Suprapubic skin (tissue), 3 donors: ENCODE measurements at regions not wholly inside any gene's neighbourhood (a gene's known extent, or its start where the extent isn't known, plus 50 kb on each side); places are given as distances from the start of the nearest gene placed in this dataset.

Source experiments
- POLR2A ChIP-seq, 2 donors: fragments of 450-650 bp; IDR thresholded peaks; one replicate each; pipeline ENCODE4 v1.6.1; 2017; ENCODE audit warnings: antibody characterized with exemption in 2 of 2, mild to moderate bottlenecking in 2 of 2, moderate library complexity in 2 of 2
- TF ChIP-seq, protein P1 (sequence below), 2 donors: fragments of 200-600 bp in 1 of 2; fragments of 450-650 bp in 1 of 2; sonication (generic) in 1 of 2; IDR thresholded peaks; one replicate each; pipeline ENCODE4 v1.5.1; 2016 to 2019; ENCODE audit warnings: antibody characterized with exemption in 2 of 2, mild to moderate bottlenecking in 1 of 2, moderate library complexity in 1 of 2

DNA sequence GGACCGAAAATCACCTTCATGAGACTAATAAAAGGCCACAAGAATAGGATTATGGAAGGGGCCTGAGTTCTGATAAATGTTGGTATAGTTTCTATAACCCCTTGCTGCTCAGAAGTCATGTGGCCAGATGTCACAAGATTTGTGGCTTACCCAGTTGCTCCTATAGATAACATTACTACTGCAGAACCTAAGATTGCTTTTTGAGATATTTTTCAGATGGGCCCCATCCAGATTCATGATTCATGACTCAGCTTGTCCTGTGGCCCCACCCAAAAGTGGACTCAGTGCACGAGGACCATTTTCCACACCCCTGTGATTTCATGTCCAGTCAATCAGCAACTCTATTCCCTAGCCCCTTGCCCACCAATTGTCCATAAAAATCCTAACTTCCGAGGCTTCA is 209.0 kb downstream of the ACTR3B start:
- TF ChIP-seq, protein P1, sequence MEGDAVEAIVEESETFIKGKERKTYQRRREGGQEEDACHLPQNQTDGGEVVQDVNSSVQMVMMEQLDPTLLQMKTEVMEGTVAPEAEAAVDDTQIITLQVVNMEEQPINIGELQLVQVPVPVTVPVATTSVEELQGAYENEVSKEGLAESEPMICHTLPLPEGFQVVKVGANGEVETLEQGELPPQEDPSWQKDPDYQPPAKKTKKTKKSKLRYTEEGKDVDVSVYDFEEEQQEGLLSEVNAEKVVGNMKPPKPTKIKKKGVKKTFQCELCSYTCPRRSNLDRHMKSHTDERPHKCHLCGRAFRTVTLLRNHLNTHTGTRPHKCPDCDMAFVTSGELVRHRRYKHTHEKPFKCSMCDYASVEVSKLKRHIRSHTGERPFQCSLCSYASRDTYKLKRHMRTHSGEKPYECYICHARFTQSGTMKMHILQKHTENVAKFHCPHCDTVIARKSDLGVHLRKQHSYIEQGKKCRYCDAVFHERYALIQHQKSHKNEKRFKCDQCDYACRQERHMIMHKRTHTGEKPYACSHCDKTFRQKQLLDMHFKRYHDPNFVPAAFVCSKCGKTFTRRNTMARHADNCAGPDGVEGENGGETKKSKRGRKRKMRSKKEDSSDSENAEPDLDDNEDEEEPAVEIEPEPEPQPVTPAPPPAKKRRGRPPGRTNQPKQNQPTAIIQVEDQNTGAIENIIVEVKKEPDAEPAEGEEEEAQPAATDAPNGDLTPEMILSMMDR (IDR thresholded peaks at IDR 0.05), result no peak
- no peak for TF ChIP-seq POLR2A (IDR thresholded peaks at IDR 0.05)
